Mesothelial cell of epicardium (in vitro differentiated cells): ENCODE measurements at regions not wholly inside any gene's neighbourhood (a gene's known extent, or its start where the extent isn't known, plus 50 kb on each side); places are given as distances from the start of the nearest gene placed in this dataset.

ENCODE experiments used
- DNase-seq, 2 experiments: peaks; one replicate each; pipeline ENCODE4 v3.0.0; 2021; ENCODE audit warnings: low spot score in 2 of 2; ENCODE audit not compliant: unreplicated experiment in 2 of 2
- H3K27ac Mint-ChIP-seq: 2 replicates; pipeline ENCODE4 v1.8.0; 2021; ENCODE audit warnings: mixed read lengths
- H3K27me3 Mint-ChIP-seq: 2 replicates; pipeline ENCODE4 v1.8.0; 2021; ENCODE audit warnings: low read depth, mixed read lengths
- H3K36me3 Mint-ChIP-seq: 2 replicates; pipeline ENCODE4 v1.8.0; 2021; ENCODE audit warnings: mixed read lengths
- H3K4me1 Mint-ChIP-seq: 2 replicates; pipeline ENCODE4 v1.8.0; 2021; ENCODE audit warnings: mixed read lengths
- H3K4me3 Mint-ChIP-seq: 2 replicates; pipeline ENCODE4 v1.8.0; 2021; ENCODE audit warnings: mild to moderate bottlenecking, moderate library complexity, mixed read lengths
- H3K9me3 Mint-ChIP-seq: 2 replicates; pipeline ENCODE4 v1.8.0; 2021; ENCODE audit warnings: mixed read lengths
- CTCF ChIP-seq: fragments of 200-600 bp; sonication (generic); IDR thresholded peaks from one replicate; pipeline ENCODE4 v1.5.0; 2021; ENCODE audit warnings: antibody characterized with exemption; ENCODE audit not compliant: unreplicated experiment

GRCh38 chr9:91155746-91156376 lies 205.9 kb downstream of the AUH start:
- no peaks in the 10 kb centered on the region for H3K27me3 Mint-ChIP-seq
- H3K36me3 Mint-ChIP-seq, result no peaks in the 10 kb centered on the region
- H3K4me3 Mint-ChIP-seq, result no peak overlapping the region
- peaks cover 14% of the 10 kb centered on the region for H3K9me3 Mint-ChIP-seq
- no peak for DNase-seq
- no peaks in the 10 kb centered on the region for H3K4me1 Mint-ChIP-seq
- no peak overlapping the region for H3K27ac Mint-ChIP-seq
- no peak for TF ChIP-seq CTCF

GRCh38 chr9:91156451-91157234 lies 205.1 kb downstream of the AUH start:
- Mint-ChIP-seq H3K27me3 (no peaks in the 10 kb centered on the region), H3K9me3 (peaks cover 13% of the 10 kb centered on the region), H3K4me3 (no peak overlapping the region), H3K36me3 (no peaks in the 10 kb centered on the region), H3K4me1 (peaks cover 3% of the 10 kb centered on the region), H3K27ac (no peak overlapping the region)
- TF ChIP-seq CTCF, result no peak
- no peak for DNase-seq

- Mint-ChIP-seq H3K4me1 (peaks cover 11% of the 10 kb centered on the region), H3K27ac (no peak overlapping the region), H3K4me3 (no peak overlapping the region), H3K27me3 (no peaks in the 10 kb centered on the region), H3K9me3 (peaks cover 6% of the 10 kb centered on the region), H3K36me3 (no peaks in the 10 kb centered on the region)
- DNase-seq, result no peak
- TF ChIP-seq CTCF, result no peak
Observed at GRCh38 chr9:91157883-91158282, 203.8 kb downstream of the AUH start.

- H3K36me3 Mint-ChIP-seq, result no peaks in the 10 kb centered on the region
- DNase-seq, result no peak
- H3K9me3 Mint-ChIP-seq, result peaks cover 2% of the 10 kb centered on the region
- no peak overlapping the region for H3K27ac Mint-ChIP-seq
- TF ChIP-seq CTCF, result no peak
- peaks cover 14% of the 10 kb centered on the region for H3K4me1 Mint-ChIP-seq
- no peaks in the 10 kb centered on the region for H3K27me3 Mint-ChIP-seq
- no peak overlapping the region for H3K4me3 Mint-ChIP-seq
Observed at GRCh38 chr9:91158286-91158685, 203.4 kb downstream of the AUH start.

- Mint-ChIP-seq H3K36me3 (no peaks in the 10 kb centered on the region), H3K27ac (no peak overlapping the region), H3K9me3 (no peaks in the 10 kb centered on the region), H3K27me3 (no peaks in the 10 kb centered on the region), H3K4me3 (no peak overlapping the region), H3K4me1 (peaks cover 14% of the 10 kb centered on the region)
- TF ChIP-seq CTCF, result no peak
- DNase-seq, result no peak
Observed at GRCh38 chr9:91158946-91159345, 202.8 kb downstream of the AUH start.
